ENCODE measurements at regions not wholly inside any gene's neighbourhood (a gene's known extent, or its start where the extent isn't known, plus 50 kb on each side); places are given as distances from the start of the nearest gene placed in this dataset.

- ChIA-PET RAD21 (ENCODE audit: low non-redundant PET in 1 of 2, low total read pairs in 2 of 2, uncharacterized antibody in 2 of 2, unreplicated experiment in 2 of 2) (no interaction called here), POLR2A (no interaction called here), CTCF (no interaction called here)
- no peak for ATAC-seq
- TF ChIP-seq TCF7L2 (IDR thresholded peaks at IDR 0.05; ENCODE audit: borderline replicate concordance, extremely low read depth, insufficient read depth, insufficient read length) (no peak), CEBPB (IDR thresholded peaks at IDR 0.05; ENCODE audit: low read depth) (no peak), EZH2phosphoT487 (IDR thresholded peaks at IDR 0.05; ENCODE audit: borderline replicate concordance) (no peak), EGR1 (IDR thresholded peaks at IDR 0.05; ENCODE audit: low read depth) (no peak), ATF3 (IDR thresholded peaks at IDR 0.05) (no peak), CBX3 (IDR thresholded peaks at IDR 0.05; ENCODE audit: low read depth) (no peak), ZFX (IDR thresholded peaks at IDR 0.05) (no peak), SP1 (IDR thresholded peaks at IDR 0.05; ENCODE audit: low read depth) (no peak), FOSL1 (IDR thresholded peaks at IDR 0.05; ENCODE audit: low read depth) (no peak), REST (IDR thresholded peaks at IDR 0.05; ENCODE audit: low read depth) (no peak), JUND (IDR thresholded peaks at IDR 0.05) (no peak), RAD21 (IDR thresholded peaks at IDR 0.05; ENCODE audit: low read depth) (no peak), EZH2 (IDR thresholded peaks at IDR 0.05) (no peak), CTCF (IDR thresholded peaks at IDR 0.05 in 2 of 3, conservative IDR thresholded peaks at IDR 0.05 in 1 of 3; ENCODE audit: borderline replicate concordance in 1 of 3, insufficient read depth in 1 of 3, low read depth in 2 of 3, low read length in 2 of 3) (no peak), SIN3A (IDR thresholded peaks at IDR 0.05; ENCODE audit: low read depth) (no peak), POLR2A (IDR thresholded peaks at IDR 0.05; ENCODE audit: borderline replicate concordance, extremely low read depth, insufficient read depth, insufficient read length) (no peak), YY1 (IDR thresholded peaks at IDR 0.05; ENCODE audit: extremely low read depth, insufficient replicate concordance, low read depth, low read length) (no peak)
- Histone ChIP-seq H3K36me3 (ENCODE audit: control insufficient read depth in 1 of 2, insufficient read depth in 2 of 2, low read length in 2 of 2) (no peaks in the 10 kb centered on the region), H3K9me3 (ENCODE audit: control insufficient read depth in 1 of 2, insufficient read depth in 1 of 2, low read depth in 1 of 2, low read length in 2 of 2) (peaks cover 15 to 17% of the 10 kb centered on the region in 2 experiments; a peak in 2 of 4 replicates), H4K20me1 (ENCODE audit: insufficient read depth) (no peaks in the 10 kb centered on the region), H3K27ac (ENCODE audit: low read depth, low read length) (no peak overlapping the region), H3K4me2 (ENCODE audit: low read length) (no peak overlapping the region), H3K79me2 (ENCODE audit: insufficient read depth, low read length) (no peaks in the 10 kb centered on the region), H3K4me1 (ENCODE audit: control insufficient read depth in 1 of 2, insufficient read depth in 2 of 2, low read length in 2 of 2) (no peaks in the 10 kb centered on the region), H3K4me3 (replicated peaks in 1 of 2; ENCODE audit: low read depth in 1 of 2, low read length in 2 of 2) (no peak overlapping the region), H3K9me2 (ENCODE audit: insufficient read depth) (no peaks in the 10 kb centered on the region), H3K9ac (ENCODE audit: low read length) (no peak overlapping the region), H3K27me3 (ENCODE audit: insufficient read depth, low read length) (no peaks in the 10 kb centered on the region), H2AFZ (ENCODE audit: low read depth, low read length, poor library complexity, severe bottlenecking) (no peak overlapping the region)
- DNase-seq (ENCODE audit: low read depth, low spot score): no peak
- no TSS peak for BruUV-seq (replicated peaks)
- intact Hi-C loops (cut with micrococcal nuclease): no loop called here
These were observed 708.8 kb downstream of the ZNF385D start for GRCh38 chr3:21042184-21042583.

All from HCT116 (cell line).